Pancreas (tissue), 10 donors: ENCODE measurements at regions not wholly inside any gene's neighbourhood (a gene's known extent, or its start where the extent isn't known, plus 50 kb on each side); places are given as distances from the start of the nearest gene placed in this dataset.
"Not testable (repeated sequence)": the region's sequence is repeated elsewhere in the genome, so short reads cannot be mapped to it uniquely, and the experiment has no call there.

Source experiments
- ATAC-seq, 4 donors: fragments of 200-7000 bp; cut with Tn5 transposase; one replicate each; pipeline versions ENCODE4 v1.8.0 to v1.9.1; 2020; ENCODE audit warnings: mild to moderate bottlenecking in 4 of 4, moderate library complexity in 4 of 4
- DNase-seq, 6 donors: peaks; one replicate each; pipeline ENCODE4 v3.0.0-alpha.2; 2020
- FAIRE-seq: peaks from 2 replicates; lab custom pipeline; 2012; peaks lifted over from hg19 to GRCh38; lab: Jason Lieb, UNC
- H3K27ac ChIP-seq, 4 donors: fragments of 200-600 bp; sonication (generic); 1 replicate in 3 of 4; 2 replicates in 1 of 4; pipeline versions ENCODE4 v1.5.0 to v1.8.0; 2020
- H3K27me3 ChIP-seq, 4 donors: fragments of 200-600 bp; one replicate each; pipeline ENCODE4 v1.8.0; 2021
- H3K36me3 ChIP-seq, 3 donors: fragments of 200-600 bp; sonication (generic) in 1 of 3; one replicate each; pipeline versions ENCODE4 v1.5.0 to v1.8.0; 2020 to 2021
- H3K4me1 ChIP-seq, 3 donors: fragments of 200-600 bp; one replicate each; pipeline ENCODE4 v1.8.0; 2021
- H3K4me3 ChIP-seq, 4 donors: fragments of 200-600 bp; sonication (generic) in 2 of 4; one replicate each; pipeline versions ENCODE4 v1.5.0 to v1.8.0; 2020 to 2021
- H3K9me3 ChIP-seq, 4 donors: fragments of 200-600 bp; one replicate each; pipeline ENCODE4 v1.8.0; 2021
- WGBS, 2 donors: extraction: QIAGEN DNeasy Blood & Tissue Kit; methylation state at CpG; one replicate each; pipeline ENCODE4 v1.1.7; 2013; 5-methylcytosine and 5-hydroxymethylcytosine counted together
- intact Hi-C, 3 donors: fragments of 100-400 bp; cut with DNase I; formaldehyde crosslinking; loops; one replicate each; pipeline versions ENCODE4 v1.11.1 to v1.14.2; 2022
- TF ChIP-seq, protein P1 (sequence below), 4 donors: fragments of 200-600 bp; sonication (generic) in 3 of 4; IDR thresholded peaks; one replicate each; pipeline versions ENCODE4 v1.5.0 to v1.8.0; 2021; ENCODE audit warnings: antibody characterized with exemption in 4 of 4
- donor health status: healthy with polysubstance abuse.
- donor health status: DM: no; HTN: no; CAD: no; lungs with moderate emphysema.
- donor health status: DM: no; HTN: no; CAD: no.
- donor health status: control.
- donor health status: control.
- donor health status: Bipolar disorder and iron deficiency.
- donor health status: DM: yes; HTN: yes; CAD: no.
- donor health status: DM: no; HTN: no; CAD: no.
- donor health status: DM: no; HTN: no; CAD: no.
- donor health status: DM: yes; HTN: yes; CAD: no.

DNA sequence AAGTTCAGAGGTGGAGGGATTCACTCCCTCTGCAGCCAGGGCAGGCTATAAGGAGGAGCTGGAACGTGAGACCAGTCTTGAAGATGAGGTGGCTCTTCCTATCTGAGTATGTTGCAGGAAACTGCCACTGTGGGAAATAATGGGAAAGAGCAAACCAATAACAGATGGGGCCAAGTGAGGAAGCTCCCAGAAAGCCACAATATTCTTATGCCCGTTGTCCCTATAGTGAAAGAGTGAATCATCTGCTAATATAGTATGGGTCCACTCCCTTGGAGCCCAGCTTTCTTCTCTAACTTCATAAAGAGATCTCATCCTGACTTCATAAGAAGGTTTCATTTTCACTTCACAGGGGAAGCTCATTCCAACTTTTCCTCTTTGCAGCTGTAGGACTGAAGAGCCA, 206.4 kb downstream of the BLID start:
- ATAC-seq (no peak), DNase-seq (no peak), FAIRE-seq (no peak)
- Histone ChIP-seq H3K27ac (no peak overlapping the region), H3K27me3 (no peaks in the 10 kb centered on the region), H3K9me3 (no peaks in the 10 kb centered on the region), H3K4me3 (no peak overlapping the region), H3K36me3 (no peaks in the 10 kb centered on the region), H3K4me1 (no peaks in the 10 kb centered on the region)
- TF ChIP-seq, protein P1, sequence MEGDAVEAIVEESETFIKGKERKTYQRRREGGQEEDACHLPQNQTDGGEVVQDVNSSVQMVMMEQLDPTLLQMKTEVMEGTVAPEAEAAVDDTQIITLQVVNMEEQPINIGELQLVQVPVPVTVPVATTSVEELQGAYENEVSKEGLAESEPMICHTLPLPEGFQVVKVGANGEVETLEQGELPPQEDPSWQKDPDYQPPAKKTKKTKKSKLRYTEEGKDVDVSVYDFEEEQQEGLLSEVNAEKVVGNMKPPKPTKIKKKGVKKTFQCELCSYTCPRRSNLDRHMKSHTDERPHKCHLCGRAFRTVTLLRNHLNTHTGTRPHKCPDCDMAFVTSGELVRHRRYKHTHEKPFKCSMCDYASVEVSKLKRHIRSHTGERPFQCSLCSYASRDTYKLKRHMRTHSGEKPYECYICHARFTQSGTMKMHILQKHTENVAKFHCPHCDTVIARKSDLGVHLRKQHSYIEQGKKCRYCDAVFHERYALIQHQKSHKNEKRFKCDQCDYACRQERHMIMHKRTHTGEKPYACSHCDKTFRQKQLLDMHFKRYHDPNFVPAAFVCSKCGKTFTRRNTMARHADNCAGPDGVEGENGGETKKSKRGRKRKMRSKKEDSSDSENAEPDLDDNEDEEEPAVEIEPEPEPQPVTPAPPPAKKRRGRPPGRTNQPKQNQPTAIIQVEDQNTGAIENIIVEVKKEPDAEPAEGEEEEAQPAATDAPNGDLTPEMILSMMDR (IDR thresholded peaks at IDR 0.05): no peak
- intact Hi-C loops: no loop called here
- 59 to 61% methylated on average over 2 of the region's 2 CpGs for WGBS, 2 donors

DNA sequence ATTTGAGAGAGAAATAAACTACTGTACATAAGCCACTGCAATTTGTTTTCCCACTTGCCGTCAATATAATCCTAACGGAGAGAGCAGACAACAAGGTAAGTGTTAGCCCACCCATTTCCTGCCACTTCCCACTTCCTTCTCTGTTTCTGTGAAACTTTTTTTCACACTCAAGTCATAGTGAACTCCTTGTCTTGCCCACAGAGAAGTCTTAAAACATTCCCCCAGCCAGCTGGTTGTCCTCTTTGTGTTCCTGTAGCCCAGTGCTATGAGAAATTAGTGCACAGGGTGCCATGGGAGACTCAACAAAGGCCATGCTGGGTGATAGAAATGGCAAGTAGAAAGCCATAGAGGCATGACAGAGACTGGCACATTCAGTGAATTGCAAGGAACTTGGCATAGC, 208.6 kb downstream of the BLID start:
- no peaks in the 10 kb centered on the region for H3K9me3 ChIP-seq
- TF ChIP-seq, protein P1 (IDR thresholded peaks at IDR 0.05): no peak
- no peak for FAIRE-seq
- H3K27ac ChIP-seq: no peak overlapping the region
- WGBS, 2 donors: 79 to 82% methylated on average over 2 of the region's 2 CpGs
- H3K4me1 ChIP-seq: no peaks in the 10 kb centered on the region
- intact Hi-C loops: no loop called here
- H3K36me3 ChIP-seq: no peaks in the 10 kb centered on the region
- no peaks in the 10 kb centered on the region for H3K27me3 ChIP-seq
- DNase-seq: no peak
- H3K4me3 ChIP-seq: no peak overlapping the region
- no peak for ATAC-seq

DNA sequence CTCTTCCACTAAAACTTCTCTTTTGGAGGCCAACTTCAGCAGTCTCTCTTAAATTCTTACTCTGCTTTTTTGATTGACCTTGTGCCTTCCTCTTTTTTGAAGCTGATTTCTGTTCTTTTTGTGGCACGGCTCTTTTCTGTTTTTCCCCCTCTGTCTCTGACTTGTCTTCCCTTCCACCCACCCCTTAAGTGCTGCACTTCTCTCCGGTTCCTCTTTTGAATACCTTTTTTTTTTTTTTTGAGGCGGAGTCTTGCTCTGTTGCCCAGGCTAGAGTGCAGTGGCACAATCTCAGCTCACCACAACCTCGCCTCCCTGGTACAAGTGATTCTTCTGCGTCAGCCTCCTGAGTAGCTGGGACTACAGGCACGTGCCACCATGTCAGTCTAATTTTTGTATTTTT, 211.9 kb downstream of the BLID start:
- H3K27me3 ChIP-seq: no peaks in the 10 kb centered on the region
- no peak for DNase-seq
- 77% methylated on average over 6 of the region's 6 CpGs for WGBS, 2 donors
- FAIRE-seq: no peak
- ATAC-seq: peak in 1 of 4 donors; percentile 54
- no peaks in the 10 kb centered on the region for H3K36me3 ChIP-seq
- H3K4me3 ChIP-seq: no peak overlapping the region
- no peaks in the 10 kb centered on the region for H3K9me3 ChIP-seq
- H3K27ac ChIP-seq: no peak overlapping the region
- intact Hi-C loops: no loop called here
- H3K4me1 ChIP-seq: no peaks in the 10 kb centered on the region
- TF ChIP-seq, protein P1 (IDR thresholded peaks at IDR 0.05): no peak

DNA sequence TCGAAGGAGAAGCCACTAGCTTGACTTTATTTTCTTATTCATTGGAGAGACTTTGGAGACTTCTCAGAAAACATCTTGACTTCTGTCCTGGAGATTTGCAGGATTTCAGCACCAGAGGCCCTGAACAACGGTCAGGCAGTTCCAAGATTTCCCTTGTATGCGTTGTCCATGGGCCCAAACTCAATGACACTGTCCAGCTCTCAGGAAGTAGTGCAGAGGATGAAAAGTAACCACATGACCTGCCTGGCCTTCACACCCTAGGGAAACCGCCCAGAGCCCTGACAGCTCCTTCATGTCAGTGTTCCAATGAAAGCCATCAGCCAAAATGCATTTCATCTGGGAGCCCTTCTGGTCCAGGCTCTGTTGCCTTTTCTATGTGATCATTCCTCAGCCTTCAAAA, 214.1 kb downstream of the BLID start:
- intact Hi-C loops: no loop called here
- H3K4me1 ChIP-seq: no peaks in the 10 kb centered on the region
- H3K27me3 ChIP-seq: no peaks in the 10 kb centered on the region
- ATAC-seq (no peak), DNase-seq (no peak), FAIRE-seq (no peak)
- TF ChIP-seq, protein P1 (IDR thresholded peaks at IDR 0.05): no peak
- no peaks in the 10 kb centered on the region for H3K36me3 ChIP-seq
- H3K9me3 ChIP-seq: no peaks in the 10 kb centered on the region
- H3K4me3 ChIP-seq: no peak overlapping the region
- H3K27ac ChIP-seq: no peak overlapping the region
- WGBS, 2 donors: 67% methylated on average over 4 of the region's 4 CpGs

GRCh38 chr11:121901417-121901816, 214.6 kb downstream of the BLID start:
- H3K4me3 ChIP-seq, intact Hi-C loops, H3K9me3 ChIP-seq, FAIRE-seq, H3K27me3 ChIP-seq, ATAC-seq, DNase-seq, H3K36me3 ChIP-seq, H3K4me1 ChIP-seq, H3K27ac ChIP-seq: not testable (repeated sequence)
- 58% methylated on average over 2 of the region's 2 CpGs for WGBS, 2 donors

DNA sequence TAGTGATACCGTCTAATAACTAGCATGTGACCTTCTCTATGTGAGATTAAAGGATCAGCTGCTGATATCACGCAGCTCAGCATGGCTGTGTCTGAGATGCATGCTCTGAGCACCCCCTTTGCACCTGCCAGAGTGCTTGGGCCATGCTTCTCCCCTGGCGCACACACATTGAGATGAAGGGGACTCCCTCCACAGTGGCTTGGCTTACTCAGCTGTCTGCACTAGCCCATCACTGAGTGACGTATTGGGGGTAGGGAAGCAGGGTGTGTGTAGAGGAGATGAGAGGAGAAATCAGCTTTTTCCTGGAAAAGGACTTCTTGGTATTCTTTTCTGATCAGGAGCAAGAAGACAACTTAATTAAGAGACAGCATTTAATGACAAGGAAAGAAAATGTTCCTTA, 216.5 kb downstream of the BLID start:
- no peaks in the 10 kb centered on the region for H3K27me3 ChIP-seq
- H3K4me3 ChIP-seq: no peak overlapping the region
- intact Hi-C loops: no loop called here
- WGBS, 2 donors: 61 to 77% methylated on average over 4 of the region's 4 CpGs
- no peak overlapping the region for H3K27ac ChIP-seq
- DNase-seq (no peak), ATAC-seq (no peak), FAIRE-seq (no peak)
- TF ChIP-seq, protein P1 (IDR thresholded peaks at IDR 0.05): no peak
- H3K4me1 ChIP-seq: no peaks in the 10 kb centered on the region
- no peaks in the 10 kb centered on the region for H3K9me3 ChIP-seq
- H3K36me3 ChIP-seq: no peaks in the 10 kb centered on the region
